Erythroblast (primary cell): ENCODE measurements at regions not wholly inside any gene's neighbourhood (a gene's known extent, or its start where the extent isn't known, plus 50 kb on each side); places are given as distances from the start of the nearest gene placed in this dataset.

Experiments used
- GATA1 ChIP-seq: IDR thresholded peaks from 2 replicates; pipeline ENCODE4 v1.6.1; 2011; ENCODE audit warnings: low read depth, mild to moderate bottlenecking, control low read depth, low read length, moderate library complexity
- POLR2A ChIP-seq: IDR thresholded peaks from 2 replicates; pipeline ENCODE4 v1.6.1; 2011; ENCODE audit warnings: mild to moderate bottlenecking, low read length

GRCh38 chr10:130935897-130936550 is 375.5 kb downstream of the TCERG1L start:
- TF ChIP-seq POLR2A = no peak
- no peak for TF ChIP-seq GATA1
